Lower lobe of right lung (tissue), 2 donors: ENCODE measurements at regions not wholly inside any gene's neighbourhood (a gene's known extent, or its start where the extent isn't known, plus 50 kb on each side); places are given as distances from the start of the nearest gene placed in this dataset.

Source experiments
- ATAC-seq, 2 donors: fragments of 200-7000 bp; cut with Tn5 transposase; one replicate each; pipeline ENCODE4 v1.9.1; 2020 to 2022; ENCODE audit warnings: mild to moderate bottlenecking in 2 of 2, moderate library complexity in 2 of 2
- DNase-seq: peaks from one replicate; pipeline ENCODE4 v3.0.0-alpha.2; 2020
- H3K27ac ChIP-seq: fragments of 200-600 bp; one replicate; pipeline ENCODE4 v1.8.0; 2022
- H3K27me3 ChIP-seq: fragments of 200-600 bp; one replicate; pipeline ENCODE4 v1.8.0; 2022; ENCODE audit warnings: low read depth
- H3K36me3 ChIP-seq: fragments of 200-600 bp; one replicate; pipeline ENCODE4 v1.8.0; 2022; ENCODE audit warnings: mild to moderate bottlenecking
- H3K4me1 ChIP-seq: fragments of 200-600 bp; one replicate; pipeline ENCODE4 v1.8.0; 2022
- H3K4me3 ChIP-seq: fragments of 200-600 bp; one replicate; pipeline ENCODE4 v1.8.0; 2022; ENCODE audit warnings: mild to moderate bottlenecking
- H3K9me3 ChIP-seq: fragments of 200-600 bp; one replicate; pipeline ENCODE4 v1.8.0; 2022
- CTCF ChIP-seq: fragments of 200-600 bp; IDR thresholded peaks from one replicate; pipeline ENCODE4 v1.8.0; 2022; ENCODE audit warnings: antibody characterized with exemption, mild to moderate bottlenecking
- intact Hi-C: fragments of 100-400 bp; cut with DNase I; formaldehyde crosslinking; loops from one replicate; pipeline ENCODE4 v1.11.0; 2022
- donor health status: DM: no; HTN: yes; CAD: no; lungs with severe emphysema.

- no peaks in the 10 kb centered on the region for H3K36me3 ChIP-seq
- ATAC-seq (no peak), DNase-seq (no peak)
- no peaks in the 10 kb centered on the region for H3K4me1 ChIP-seq
- intact Hi-C loops = no loop called here
- H3K27ac ChIP-seq = no peak overlapping the region
- TF ChIP-seq CTCF = no peak
- H3K27me3 ChIP-seq = no peaks in the 10 kb centered on the region
- no peak overlapping the region for H3K4me3 ChIP-seq
- no peaks in the 10 kb centered on the region for H3K9me3 ChIP-seq
Measured at GRCh38 chr13:100890645-100891044, 216.1 kb upstream of the TMTC4 start.

GRCh38 chr13:100887729-100888151 is 213.1 kb upstream of the TMTC4 start:
- Histone ChIP-seq H3K27ac (no peak overlapping the region), H3K4me3 (no peak overlapping the region), H3K36me3 (no peaks in the 10 kb centered on the region), H3K27me3 (no peaks in the 10 kb centered on the region), H3K4me1 (no peaks in the 10 kb centered on the region), H3K9me3 (no peaks in the 10 kb centered on the region)
- TF ChIP-seq CTCF = no peak
- DNase-seq = no peak
- peak; percentile 18 to 19 for ATAC-seq
- intact Hi-C loops = no loop called here

DNA sequence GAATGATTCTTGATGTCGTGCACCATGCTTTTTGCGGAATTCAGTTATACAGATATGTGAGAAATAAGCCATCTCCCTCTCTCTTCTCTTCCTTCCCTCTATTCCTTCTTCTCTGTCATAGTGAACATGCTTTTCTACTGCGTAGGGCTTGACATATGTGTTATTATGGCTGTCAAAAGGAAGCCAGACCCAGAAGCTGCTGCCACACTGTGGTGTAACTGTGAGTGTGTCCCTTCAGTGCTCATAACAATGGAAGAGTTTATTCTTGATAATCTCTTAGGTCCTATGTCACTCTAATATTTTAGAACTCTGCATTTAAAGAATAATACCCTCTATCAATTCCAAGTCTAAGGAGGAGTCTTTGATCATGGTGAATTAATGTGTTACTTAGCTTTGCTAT is 208.9 kb upstream of the TMTC4 start:
- Histone ChIP-seq H3K4me3 (no peak overlapping the region), H3K27me3 (no peaks in the 10 kb centered on the region), H3K27ac (no peak overlapping the region), H3K4me1 (no peaks in the 10 kb centered on the region), H3K9me3 (no peaks in the 10 kb centered on the region), H3K36me3 (no peaks in the 10 kb centered on the region)
- DNase-seq (no peak), ATAC-seq (no peak)
- TF ChIP-seq CTCF = no peak
- intact Hi-C loops = no loop called here

- H3K27ac ChIP-seq = no peak overlapping the region
- ATAC-seq (no peak), DNase-seq (no peak)
- H3K4me1 ChIP-seq = no peaks in the 10 kb centered on the region
- intact Hi-C loops = no loop called here
- TF ChIP-seq CTCF = no peak
- H3K36me3 ChIP-seq = no peaks in the 10 kb centered on the region
- no peaks in the 10 kb centered on the region for H3K9me3 ChIP-seq
- no peak overlapping the region for H3K4me3 ChIP-seq
- no peaks in the 10 kb centered on the region for H3K27me3 ChIP-seq
Measured at GRCh38 chr13:100881291-100881864, 206.8 kb upstream of the TMTC4 start.

DNA sequence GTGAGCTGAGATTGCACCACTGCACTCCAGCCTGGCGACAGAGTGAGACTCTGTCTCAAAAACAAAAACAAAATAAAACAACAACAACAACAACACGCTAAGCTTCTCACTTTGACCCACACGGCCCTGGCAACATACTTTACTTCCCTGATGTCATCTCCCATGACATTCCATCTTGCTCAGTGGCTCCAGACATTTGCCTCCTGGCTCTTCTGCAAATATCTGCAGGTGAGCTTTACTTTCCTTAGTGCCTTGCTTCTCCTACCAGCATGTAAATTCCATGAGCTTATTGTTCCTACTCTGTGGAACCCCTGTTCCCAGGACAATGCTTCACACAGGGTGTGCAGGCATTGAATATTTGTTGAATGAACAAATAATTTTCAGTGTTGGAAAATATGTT is 205.6 kb upstream of the TMTC4 start:
- H3K9me3 ChIP-seq = no peaks in the 10 kb centered on the region
- no peaks in the 10 kb centered on the region for H3K4me1 ChIP-seq
- intact Hi-C loops = no loop called here
- no peaks in the 10 kb centered on the region for H3K36me3 ChIP-seq
- ATAC-seq = no peak
- DNase-seq = no peak
- H3K27ac ChIP-seq = no peak overlapping the region
- no peaks in the 10 kb centered on the region for H3K27me3 ChIP-seq
- H3K4me3 ChIP-seq = no peak overlapping the region
- no peak for TF ChIP-seq CTCF

DNA sequence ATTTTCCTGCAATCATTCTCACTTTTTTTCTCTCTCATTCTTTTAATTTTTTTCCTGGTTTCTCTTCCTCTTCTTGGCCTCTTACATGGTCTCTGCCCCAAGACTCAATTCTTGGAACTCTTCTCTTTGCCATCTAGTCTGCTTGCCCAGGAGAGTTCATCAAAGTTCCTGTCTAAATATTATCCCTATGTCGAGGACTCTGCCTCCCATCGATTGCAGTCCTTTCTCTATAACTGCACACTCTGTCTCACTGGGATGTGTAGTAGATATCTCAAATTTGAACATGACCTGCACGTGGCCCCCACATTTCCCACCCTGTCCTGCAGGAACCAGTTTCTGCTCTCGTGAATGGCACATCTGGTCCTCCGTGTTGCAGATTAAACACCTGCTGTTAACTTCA is 204.7 kb upstream of the TMTC4 start:
- TF ChIP-seq CTCF = no peak
- Histone ChIP-seq H3K4me1 (no peaks in the 10 kb centered on the region), H3K9me3 (no peaks in the 10 kb centered on the region), H3K27me3 (no peaks in the 10 kb centered on the region), H3K36me3 (no peaks in the 10 kb centered on the region), H3K4me3 (no peak overlapping the region), H3K27ac (no peak overlapping the region)
- ATAC-seq = no peak
- DNase-seq = no peak
- intact Hi-C loops = no loop called here
